Heart right ventricle (tissue), 16 donors: ENCODE measurements at regions not wholly inside any gene's neighbourhood (a gene's known extent, or its start where the extent isn't known, plus 50 kb on each side); places are given as distances from the start of the nearest gene placed in this dataset.

ENCODE experiments used
- ATAC-seq, 8 donors: fragments of 200-7000 bp; cut with Tn5 transposase; one replicate each; pipeline ENCODE4 v1.9.1; 2020; ENCODE audit warnings: mild to moderate bottlenecking in 8 of 8, moderate library complexity in 8 of 8, moderate number of reproducible peaks in 1 of 8
- DNase-seq, 2 donors: peaks; one replicate each; pipeline ENCODE4 v3.0.0-alpha.2; 2020
- H3K27ac ChIP-seq, 10 donors: fragments of 200-600 bp; sonication (generic) in 2 of 10; one replicate each; pipeline versions ENCODE4 v1.5.0 to v1.8.0; 2020 to 2022; ENCODE audit warnings: mild to moderate bottlenecking in 3 of 10
- H3K27me3 ChIP-seq, 7 donors: fragments of 200-600 bp; one replicate each; pipeline ENCODE4 v1.8.0; 2021 to 2022; ENCODE audit warnings: mild to moderate bottlenecking in 2 of 7
- H3K36me3 ChIP-seq, 9 donors: fragments of 200-600 bp; sonication (generic) in 1 of 9; one replicate each; pipeline versions ENCODE4 v1.5.0 to v1.8.0; 2020 to 2022; ENCODE audit warnings: mild to moderate bottlenecking in 2 of 9
- H3K4me1 ChIP-seq, 9 donors: fragments of 200-600 bp; sonication (generic) in 1 of 9; one replicate each; pipeline versions ENCODE4 v1.5.0 to v1.8.0; 2020 to 2022; ENCODE audit warnings: mild to moderate bottlenecking in 4 of 9
- H3K4me3 ChIP-seq, 10 donors: fragments of 200-600 bp; sonication (generic) in 2 of 10; one replicate each; pipeline versions ENCODE4 v1.5.0 to v1.8.0; 2020 to 2022; ENCODE audit warnings: mild to moderate bottlenecking in 7 of 10, moderate library complexity in 2 of 10
- H3K9me3 ChIP-seq, 11 donors: fragments of 200-600 bp in 10 of 11; sonication (generic) in 2 of 11; one replicate each; pipeline versions ENCODE4 v1.5.0 to v1.8.0; 2013 to 2022; ENCODE audit warnings: mild to moderate bottlenecking in 2 of 11, control low read depth in 1 of 11, moderate library complexity in 1 of 11
- WGBS, 2 donors: extraction: QIAGEN DNeasy Blood & Tissue Kit; methylation state at CpG; one replicate each; pipeline ENCODE4 v1.1.7; 2013; ENCODE audit warnings: inconsistent platforms in 1 of 2; 5-methylcytosine and 5-hydroxymethylcytosine counted together
- intact Hi-C, 10 donors: fragments of 100-400 bp; cut with DNase I; formaldehyde crosslinking; loops; one replicate each; pipeline versions ENCODE4 v1.11.1 to v1.14.2; 2022
- TF ChIP-seq, protein P1 (sequence below), 9 donors: fragments of 200-600 bp; sonication (generic) in 2 of 9; IDR thresholded peaks; one replicate each; pipeline versions ENCODE4 v1.5.0 to v1.8.0; 2021 to 2022; ENCODE audit warnings: antibody characterized with exemption in 9 of 9, mild to moderate bottlenecking in 5 of 9, moderate library complexity in 1 of 9
- donor health status: Arrhythmogenic right ventricular cardiomyopathy.
- donor health status: ischemic (EF 13 %, LVEDD 7.1; RV severe dilation, severe dysfunction).
- donor health status: healthy with polysubstance abuse.
- donor health status: DM: no; HTN: yes; CAD: no.
- donor health status: DM: no; HTN: no; CAD: no.
- donor health status: ischemic (EF 25% LVEDD 6.9; RV normal size, moderate dysfunction).
- donor health status: ischemic (EF 25% LVEDD 5.7; RV mildly dilated, moderate dysfunction).
- donor health status: healthy.
- donor health status: DM: yes; HTN: yes; CAD: no.
- donor health status: Ischemic cardiomyopathy.
- donor health status: ischemic (EF 35%, LVEDD 5.7; RV mildly dilated, moderate dysfunction).
- donor health status: nonischemic (EF 11% LVEDD 7.7; RV severe dilation, severe dysfunction).
- donor health status: DM: yes; HTN: yes; CAD: no.
- donor health status: PGD.
- donor health status: ischemic (EF 29% LVEDD 5.4; RV normal size, mild dysfunction).
- donor health status: nonischemic (EF 23%, LVEDD 6.1; RV moderate dilation, normal function).

DNA sequence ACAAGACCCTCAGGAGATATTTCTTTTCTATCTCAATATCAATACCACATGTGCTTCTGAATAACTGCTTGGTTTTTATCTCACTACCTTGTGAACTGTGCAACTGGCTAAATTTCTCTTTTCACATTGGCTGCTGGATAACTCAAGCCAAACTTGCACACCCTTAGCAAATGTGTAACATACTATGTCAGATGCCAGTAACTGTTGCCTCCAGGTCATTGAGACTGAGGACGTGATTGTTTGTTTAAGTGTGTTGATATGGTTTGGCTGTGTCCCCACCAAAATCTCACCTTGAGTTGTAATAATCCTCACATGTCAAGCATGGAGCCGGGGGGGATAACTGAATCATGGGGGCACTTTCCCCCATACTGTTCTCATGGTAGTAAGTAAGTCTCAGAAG, 90.2 kb upstream of the LIN7C start:
- Histone ChIP-seq H3K27ac (no peak overlapping the region), H3K9me3 (no peaks in the 10 kb centered on the region), H3K36me3 (peaks cover 0 to 5% (median 0%) of the 10 kb centered on the region in 9 donors), H3K4me3 (no peak overlapping the region), H3K27me3 (no peaks in the 10 kb centered on the region), H3K4me1 (no peaks in the 10 kb centered on the region)
- ATAC-seq (no peak), DNase-seq (no peak)
- 89 to 91% methylated on average over 2 of the region's 2 CpGs for WGBS, 2 donors
- intact Hi-C loops, result no loop called here
- TF ChIP-seq, protein P1, sequence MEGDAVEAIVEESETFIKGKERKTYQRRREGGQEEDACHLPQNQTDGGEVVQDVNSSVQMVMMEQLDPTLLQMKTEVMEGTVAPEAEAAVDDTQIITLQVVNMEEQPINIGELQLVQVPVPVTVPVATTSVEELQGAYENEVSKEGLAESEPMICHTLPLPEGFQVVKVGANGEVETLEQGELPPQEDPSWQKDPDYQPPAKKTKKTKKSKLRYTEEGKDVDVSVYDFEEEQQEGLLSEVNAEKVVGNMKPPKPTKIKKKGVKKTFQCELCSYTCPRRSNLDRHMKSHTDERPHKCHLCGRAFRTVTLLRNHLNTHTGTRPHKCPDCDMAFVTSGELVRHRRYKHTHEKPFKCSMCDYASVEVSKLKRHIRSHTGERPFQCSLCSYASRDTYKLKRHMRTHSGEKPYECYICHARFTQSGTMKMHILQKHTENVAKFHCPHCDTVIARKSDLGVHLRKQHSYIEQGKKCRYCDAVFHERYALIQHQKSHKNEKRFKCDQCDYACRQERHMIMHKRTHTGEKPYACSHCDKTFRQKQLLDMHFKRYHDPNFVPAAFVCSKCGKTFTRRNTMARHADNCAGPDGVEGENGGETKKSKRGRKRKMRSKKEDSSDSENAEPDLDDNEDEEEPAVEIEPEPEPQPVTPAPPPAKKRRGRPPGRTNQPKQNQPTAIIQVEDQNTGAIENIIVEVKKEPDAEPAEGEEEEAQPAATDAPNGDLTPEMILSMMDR (IDR thresholded peaks at IDR 0.05), result no peak

DNA sequence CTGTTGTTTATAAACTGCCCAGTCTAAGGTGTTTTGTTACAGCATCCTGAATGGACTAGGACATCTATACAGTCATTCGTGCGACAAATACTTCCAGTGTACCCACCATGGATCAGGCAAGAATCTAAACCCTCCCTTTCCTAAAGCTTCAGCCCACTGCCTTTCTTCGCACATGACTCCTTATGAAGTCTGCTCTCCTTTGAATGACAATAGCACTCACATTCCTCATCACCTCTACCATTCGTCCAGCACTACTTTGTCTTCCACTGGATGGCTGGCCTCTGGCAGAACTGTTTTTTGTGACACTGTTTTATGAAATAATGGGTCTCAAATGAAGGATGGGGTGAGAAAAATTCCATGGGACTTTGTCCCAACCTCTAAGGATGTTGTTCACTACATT, 89.8 kb upstream of the LIN7C start:
- WGBS, 2 donors, result 82 to 93% methylated on average over 4 of the region's 4 CpGs
- Histone ChIP-seq H3K4me1 (no peaks in the 10 kb centered on the region), H3K27me3 (no peaks in the 10 kb centered on the region), H3K27ac (no peak overlapping the region), H3K9me3 (no peaks in the 10 kb centered on the region), H3K4me3 (no peak overlapping the region), H3K36me3 (peaks cover 0 to 5% (median 0%) of the 10 kb centered on the region in 9 donors)
- TF ChIP-seq, protein P1 (IDR thresholded peaks at IDR 0.05), result no peak
- DNase-seq, result no peak
- intact Hi-C loops, result no loop called here
- no peak for ATAC-seq

DNA sequence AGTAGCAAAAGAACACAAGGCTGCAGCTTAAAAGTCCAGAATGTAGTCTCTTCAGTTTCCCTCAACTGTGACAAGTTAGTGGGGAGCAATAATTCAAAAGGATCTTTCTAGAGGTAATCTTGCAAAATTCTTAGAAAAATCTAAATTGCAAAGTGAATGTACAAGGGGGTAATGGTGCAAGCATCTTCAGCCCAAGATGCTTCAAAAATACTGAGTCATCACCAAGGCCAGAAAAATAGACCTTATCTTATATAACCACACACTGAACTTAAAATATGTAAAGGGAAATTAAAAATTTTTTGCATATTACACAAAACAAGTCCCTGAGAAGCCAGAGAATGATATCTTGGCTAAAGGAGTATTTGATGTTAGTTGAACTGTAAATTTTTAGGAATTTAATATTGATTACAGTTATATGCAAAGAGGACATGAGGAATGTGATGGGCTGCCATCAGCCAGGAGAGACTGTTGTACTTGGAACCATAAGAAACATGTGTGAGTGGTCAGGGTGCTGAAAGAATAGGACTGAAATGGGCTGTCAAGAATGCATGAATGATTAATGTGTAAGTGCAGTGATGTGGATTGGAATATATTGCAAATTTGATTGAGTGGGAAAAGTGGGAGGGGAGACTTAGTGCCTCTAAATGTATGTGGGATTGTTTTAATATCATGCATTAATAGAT, 85.7 kb upstream of the LIN7C start:
- ATAC-seq (no peak), DNase-seq (no peak)
- intact Hi-C loops, result no loop called here
- Histone ChIP-seq H3K36me3 (peaks cover 0 to 5% (median 0%) of the 10 kb centered on the region in 9 donors), H3K27ac (no peak overlapping the region), H3K27me3 (no peaks in the 10 kb centered on the region), H3K9me3 (no peaks in the 10 kb centered on the region), H3K4me1 (no peaks in the 10 kb centered on the region), H3K4me3 (no peak overlapping the region)
- TF ChIP-seq, protein P1 (IDR thresholded peaks at IDR 0.05), result no peak

DNA sequence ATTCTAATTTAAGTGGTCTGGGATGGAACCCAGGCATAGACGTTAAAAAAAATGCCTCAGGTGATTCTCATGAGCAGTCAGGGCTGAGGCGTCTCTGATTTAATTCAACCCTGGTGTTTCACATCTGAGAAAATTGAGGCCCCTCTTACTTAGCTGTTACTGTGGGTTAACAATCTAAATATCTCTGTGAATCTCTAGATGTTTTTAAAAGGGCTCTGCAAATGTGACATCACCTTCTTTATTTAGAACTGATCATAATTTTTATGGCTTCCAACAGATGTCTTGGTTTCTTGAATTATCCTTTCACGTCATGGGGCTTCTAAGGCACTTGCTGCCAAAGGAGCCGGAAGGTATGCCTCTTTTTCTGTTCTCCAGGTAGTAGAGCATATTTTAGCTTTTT, 76.1 kb upstream of the LIN7C start:
- WGBS, 2 donors, result 79 to 87% methylated on average over 4 of the region's 4 CpGs
- no peak overlapping the region for H3K27ac ChIP-seq

More for the DNA sequence above, 76.1 kb upstream of the LIN7C start:
- DNase-seq (no peak), ATAC-seq (no peak)
- H3K9me3 ChIP-seq, result no peaks in the 10 kb centered on the region
- H3K27me3 ChIP-seq, result no peaks in the 10 kb centered on the region
- no peaks in the 10 kb centered on the region for H3K4me1 ChIP-seq
- peaks cover 0 to 7% (median 0%) of the 10 kb centered on the region in 9 donors for H3K36me3 ChIP-seq
- TF ChIP-seq, protein P1 (IDR thresholded peaks at IDR 0.05), result no peak
- no peak overlapping the region for H3K4me3 ChIP-seq
- intact Hi-C loops, result no loop called here
